ENCODE measurements at regions not wholly inside any gene's neighbourhood (a gene's known extent, or its start where the extent isn't known, plus 50 kb on each side); places are given as distances from the start of the nearest gene placed in this dataset.
A peak's percentile ranks its signal among the peaks of the same experiment; 100 is the strongest.

DNA sequence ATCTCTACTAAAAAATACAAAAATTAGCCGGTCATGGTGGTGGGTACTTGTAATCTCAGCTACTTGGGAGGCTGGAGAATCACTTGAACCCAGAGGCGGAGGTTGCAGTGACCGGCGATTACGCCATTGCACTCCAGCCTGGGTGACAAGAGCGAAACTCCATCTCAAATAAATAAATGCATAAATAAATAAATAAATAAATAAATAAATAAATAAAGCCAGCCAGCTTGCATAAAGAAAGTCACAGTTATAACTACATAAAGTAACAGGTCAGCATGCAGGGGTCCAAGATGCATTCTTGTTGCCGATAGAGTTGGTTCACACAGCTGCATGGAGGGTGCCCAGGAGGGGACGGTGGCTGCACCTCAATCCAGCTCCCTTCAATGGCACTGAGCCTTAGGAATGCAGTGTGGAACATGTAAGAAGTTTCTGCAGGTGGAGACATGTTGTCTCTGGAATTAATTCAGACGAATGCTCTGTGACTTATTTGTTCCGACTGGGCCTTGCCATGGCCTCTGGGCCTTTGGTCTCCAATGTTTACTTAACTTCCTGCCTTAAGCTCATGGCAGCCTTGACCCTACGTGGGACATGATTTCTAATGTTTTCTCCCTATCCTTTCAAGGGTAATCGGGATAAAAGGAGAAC is 159.6 kb upstream of the PRKCQ start:
- Histone ChIP-seq H3K4me3 (ENCODE audit: low read depth, low read length) (no peak overlapping the region), H3K9me3 (ENCODE audit: control insufficient read depth, insufficient read depth, low read depth, low read length) (no peaks in the 10 kb centered on the region), H3K4me1 (ENCODE audit: control insufficient read depth, insufficient read depth, low read length) (no peaks in the 10 kb centered on the region), H3K27ac (ENCODE audit: extremely low read depth, low read depth, low read length) (no peak overlapping the region), H3K36me3 (ENCODE audit: control insufficient read depth in 2 of 2, insufficient read depth in 1 of 2, low read length in 2 of 2) (no peaks in the 10 kb centered on the region)
- TF ChIP-seq ZNF623 (tag by site-specific recombination; IDR thresholded peaks at IDR 0.05) (peak; percentile 56; the same call in 1 of the 2 replicates), ELK4 (IDR thresholded peaks at IDR 0.05; ENCODE audit: borderline replicate concordance, low read depth, low read length) (no peak), ZNF433 (tag by site-specific recombination; IDR thresholded peaks at IDR 0.05; ENCODE audit: low read depth) (peak; percentile 55; the same call in 1 of the 2 replicates), ZNF202 (tag by site-specific recombination; IDR thresholded peaks at IDR 0.05; ENCODE audit: borderline replicate concordance) (0 out of 2 replicates have a peak, but pooled peaks have one; percentile 60), ZBTB11 (tag by site-specific recombination; conservative IDR thresholded peaks at IDR 0.05; ENCODE audit: low read depth) (peak; percentile 55; the same call in 1 of the 2 replicates), ZNF140 (tag by site-specific recombination; IDR thresholded peaks at IDR 0.05) (peak; percentile 66; the same call in 1 of the 2 replicates), ZSCAN23 (tag by site-specific recombination; IDR thresholded peaks at IDR 0.05) (no peak), ZNF394 (tag by site-specific recombination; IDR thresholded peaks at IDR 0.05; ENCODE audit: borderline replicate concordance) (peak; percentile 81; the same call in 1 of the 2 replicates), ZXDB (tag by site-specific recombination; IDR thresholded peaks at IDR 0.05) (peak; percentile 32; the same call in 1 of the 2 replicates), MEIS1 (CRISPR knock-in tag; IDR thresholded peaks at IDR 0.05; ENCODE audit: borderline replicate concordance) (no peak), ZNF560 (tag by site-specific recombination; IDR thresholded peaks at IDR 0.05; ENCODE audit: borderline replicate concordance) (peak; percentile 56; the same call in 1 of the 2 replicates), ZNF133 (tag by site-specific recombination; IDR thresholded peaks at IDR 0.05) (no peak), ZBTB8A (tag by site-specific recombination; IDR thresholded peaks at IDR 0.05) (peak; percentile 60), ZNF664 (tag by site-specific recombination; IDR thresholded peaks at IDR 0.05) (0 out of 2 replicates have a peak, but pooled peaks have one; percentile 9), ZNF426 (tag by site-specific recombination; IDR thresholded peaks at IDR 0.05) (peak; percentile 55), ZNF518A (tag by site-specific recombination; conservative IDR thresholded peaks at IDR 0.05; ENCODE audit: low read depth) (peak; percentile 76), ZNF48 (tag by site-specific recombination; IDR thresholded peaks at IDR 0.05) (no peak), ZNF555 (tag by site-specific recombination; conservative IDR thresholded peaks at IDR 0.05) (peak; percentile 54)
- TF ChIP-seq, protein P1, sequence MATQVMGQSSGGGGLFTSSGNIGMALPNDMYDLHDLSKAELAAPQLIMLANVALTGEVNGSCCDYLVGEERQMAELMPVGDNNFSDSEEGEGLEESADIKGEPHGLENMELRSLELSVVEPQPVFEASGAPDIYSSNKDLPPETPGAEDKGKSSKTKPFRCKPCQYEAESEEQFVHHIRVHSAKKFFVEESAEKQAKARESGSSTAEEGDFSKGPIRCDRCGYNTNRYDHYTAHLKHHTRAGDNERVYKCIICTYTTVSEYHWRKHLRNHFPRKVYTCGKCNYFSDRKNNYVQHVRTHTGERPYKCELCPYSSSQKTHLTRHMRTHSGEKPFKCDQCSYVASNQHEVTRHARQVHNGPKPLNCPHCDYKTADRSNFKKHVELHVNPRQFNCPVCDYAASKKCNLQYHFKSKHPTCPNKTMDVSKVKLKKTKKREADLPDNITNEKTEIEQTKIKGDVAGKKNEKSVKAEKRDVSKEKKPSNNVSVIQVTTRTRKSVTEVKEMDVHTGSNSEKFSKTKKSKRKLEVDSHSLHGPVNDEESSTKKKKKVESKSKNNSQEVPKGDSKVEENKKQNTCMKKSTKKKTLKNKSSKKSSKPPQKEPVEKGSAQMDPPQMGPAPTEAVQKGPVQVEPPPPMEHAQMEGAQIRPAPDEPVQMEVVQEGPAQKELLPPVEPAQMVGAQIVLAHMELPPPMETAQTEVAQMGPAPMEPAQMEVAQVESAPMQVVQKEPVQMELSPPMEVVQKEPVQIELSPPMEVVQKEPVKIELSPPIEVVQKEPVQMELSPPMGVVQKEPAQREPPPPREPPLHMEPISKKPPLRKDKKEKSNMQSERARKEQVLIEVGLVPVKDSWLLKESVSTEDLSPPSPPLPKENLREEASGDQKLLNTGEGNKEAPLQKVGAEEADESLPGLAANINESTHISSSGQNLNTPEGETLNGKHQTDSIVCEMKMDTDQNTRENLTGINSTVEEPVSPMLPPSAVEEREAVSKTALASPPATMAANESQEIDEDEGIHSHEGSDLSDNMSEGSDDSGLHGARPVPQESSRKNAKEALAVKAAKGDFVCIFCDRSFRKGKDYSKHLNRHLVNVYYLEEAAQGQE (tag by site-specific recombination; IDR thresholded peaks at IDR 0.05): peak; percentile 44; the same call in 1 of the 2 replicates
- CTCF ChIA-PET: no interaction called here
- POLR2A ChIA-PET: no interaction called here

Data from HEK293 (cell line).